Tibial artery (tissue), 4 donors: ENCODE measurements at regions not wholly inside any gene's neighbourhood (a gene's known extent, or its start where the extent isn't known, plus 50 kb on each side); places are given as distances from the start of the nearest gene placed in this dataset.

Experiments used
- DNase-seq, 2 donors: peaks; one replicate each; pipeline ENCODE4 v3.0.0-alpha.2; 2019
- H3K27ac ChIP-seq, 2 donors: fragments of 200-600 bp; sonication (generic) in 1 of 2; 1 replicate in 1 of 2; 2 replicates in 1 of 2; pipeline ENCODE4 v1.5.1; 2018 to 2019; ENCODE audit warnings: mild to moderate bottlenecking in 1 of 2
- H3K27me3 ChIP-seq, 2 donors: fragments of 200-600 bp; sonication (generic) in 1 of 2; one replicate each; pipeline versions ENCODE4 v1.5.1 to v1.6.0; 2016 to 2019
- H3K36me3 ChIP-seq, 3 donors: fragments of 200-600 bp; sonication (generic) in 2 of 3; one replicate each; pipeline ENCODE4 v1.5.1; 2016 to 2019; ENCODE audit warnings: mild to moderate bottlenecking in 2 of 3
- H3K4me1 ChIP-seq, 4 donors: fragments of 200-600 bp; sonication (generic) in 2 of 4; 1 replicate in 3 of 4; 2 replicates in 1 of 4; pipeline ENCODE4 v1.5.1; 2016 to 2019
- H3K4me3 ChIP-seq, 2 donors: fragments of 200-600 bp; sonication (generic) in 1 of 2; 1 replicate in 1 of 2; 2 replicates in 1 of 2; pipeline ENCODE4 v1.5.1; 2018 to 2019; ENCODE audit warnings: mild to moderate bottlenecking in 2 of 2
- H3K9me3 ChIP-seq, 3 donors: fragments of 200-600 bp; sonication (generic) in 1 of 3; one replicate each; pipeline ENCODE4 v1.5.1; 2016 to 2019
- intact Hi-C: fragments of 100-400 bp; cut with DNase I; formaldehyde crosslinking; loops from one replicate; pipeline ENCODE4 v1.15.0; 2023; ENCODE audit warnings: low total_unique reads
- TF ChIP-seq, protein P1 (sequence below), 2 experiments: fragments of 200-600 bp in 1 of 2; fragments of 450-650 bp in 1 of 2; IDR thresholded peaks; one replicate each; pipeline ENCODE4 v1.5.1; 2017 to 2019; ENCODE audit warnings: antibody characterized with exemption in 2 of 2, mild to moderate bottlenecking in 1 of 2, moderate library complexity in 1 of 2

DNA sequence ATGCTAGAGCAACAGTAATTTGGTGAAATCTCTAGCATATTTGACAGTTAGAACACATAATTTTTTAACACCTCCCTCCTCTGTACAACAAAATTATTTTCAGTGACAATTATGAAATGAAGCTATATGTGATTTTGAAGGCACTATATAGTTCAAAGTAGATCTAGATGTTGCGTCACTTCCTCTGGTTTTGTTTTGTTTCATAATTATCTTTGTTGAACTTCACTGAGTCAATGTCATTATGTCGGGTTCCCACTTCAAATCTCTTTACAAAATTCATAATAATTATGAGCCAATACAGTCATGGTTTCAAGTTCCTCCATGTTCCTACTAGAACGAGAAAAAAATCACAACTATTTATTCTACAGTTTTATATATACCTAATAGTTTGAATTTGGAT, 254.8 kb upstream of the PLXNA2 start:
- intact Hi-C loops = no loop called here
- no peaks in the 10 kb centered on the region for H3K27me3 ChIP-seq
- no peak overlapping the region for H3K4me3 ChIP-seq
- no peaks in the 10 kb centered on the region for H3K4me1 ChIP-seq
- H3K36me3 ChIP-seq = no peaks in the 10 kb centered on the region
- TF ChIP-seq, protein P1, sequence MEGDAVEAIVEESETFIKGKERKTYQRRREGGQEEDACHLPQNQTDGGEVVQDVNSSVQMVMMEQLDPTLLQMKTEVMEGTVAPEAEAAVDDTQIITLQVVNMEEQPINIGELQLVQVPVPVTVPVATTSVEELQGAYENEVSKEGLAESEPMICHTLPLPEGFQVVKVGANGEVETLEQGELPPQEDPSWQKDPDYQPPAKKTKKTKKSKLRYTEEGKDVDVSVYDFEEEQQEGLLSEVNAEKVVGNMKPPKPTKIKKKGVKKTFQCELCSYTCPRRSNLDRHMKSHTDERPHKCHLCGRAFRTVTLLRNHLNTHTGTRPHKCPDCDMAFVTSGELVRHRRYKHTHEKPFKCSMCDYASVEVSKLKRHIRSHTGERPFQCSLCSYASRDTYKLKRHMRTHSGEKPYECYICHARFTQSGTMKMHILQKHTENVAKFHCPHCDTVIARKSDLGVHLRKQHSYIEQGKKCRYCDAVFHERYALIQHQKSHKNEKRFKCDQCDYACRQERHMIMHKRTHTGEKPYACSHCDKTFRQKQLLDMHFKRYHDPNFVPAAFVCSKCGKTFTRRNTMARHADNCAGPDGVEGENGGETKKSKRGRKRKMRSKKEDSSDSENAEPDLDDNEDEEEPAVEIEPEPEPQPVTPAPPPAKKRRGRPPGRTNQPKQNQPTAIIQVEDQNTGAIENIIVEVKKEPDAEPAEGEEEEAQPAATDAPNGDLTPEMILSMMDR (IDR thresholded peaks at IDR 0.05) = no peak
- H3K9me3 ChIP-seq = peaks cover 0 to 3% (median 0%) of the 10 kb centered on the region in 3 donors
- DNase-seq = no peak
- H3K27ac ChIP-seq = no peak overlapping the region

- TF ChIP-seq, protein P1 (IDR thresholded peaks at IDR 0.05) = no peak
- DNase-seq = no peak
- H3K9me3 ChIP-seq = peaks cover 0 to 3% (median 0%) of the 10 kb centered on the region in 3 donors
- no peaks in the 10 kb centered on the region for H3K4me1 ChIP-seq
- H3K36me3 ChIP-seq = no peaks in the 10 kb centered on the region
- H3K27ac ChIP-seq = no peak overlapping the region
- intact Hi-C loops = no loop called here
- H3K4me3 ChIP-seq = no peak overlapping the region
- no peaks in the 10 kb centered on the region for H3K27me3 ChIP-seq
These were observed 255.4 kb upstream of the PLXNA2 start for GRCh38 chr1:208499601-208500000.

DNA sequence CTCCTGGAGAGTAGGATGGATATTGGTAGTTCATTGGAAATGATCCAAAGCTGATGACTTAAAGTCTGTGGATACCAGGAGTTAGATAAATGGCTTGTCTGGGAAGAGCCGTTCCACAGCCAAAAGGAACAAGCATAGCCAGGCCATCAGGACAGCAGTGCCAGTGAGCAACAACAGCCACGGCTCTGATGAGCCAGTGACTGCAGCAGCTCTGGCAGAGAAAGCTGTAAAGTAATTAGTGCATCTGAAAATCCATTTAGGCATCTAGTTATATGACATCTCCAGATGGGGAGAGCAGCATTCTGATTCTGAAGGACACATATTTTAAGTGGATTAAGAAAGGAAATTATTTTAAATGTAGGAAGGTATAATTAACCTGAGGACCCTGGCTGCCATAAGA, 256.2 kb upstream of the PLXNA2 start:
- no peak overlapping the region for H3K4me3 ChIP-seq
- no peak overlapping the region for H3K27ac ChIP-seq
- TF ChIP-seq, protein P1 (IDR thresholded peaks at IDR 0.05) = no peak
- DNase-seq = no peak
- intact Hi-C loops = no loop called here
- H3K9me3 ChIP-seq = peaks cover 0 to 3% (median 0%) of the 10 kb centered on the region in 3 donors
- H3K27me3 ChIP-seq = no peaks in the 10 kb centered on the region
- H3K36me3 ChIP-seq = no peaks in the 10 kb centered on the region
- no peaks in the 10 kb centered on the region for H3K4me1 ChIP-seq

DNA sequence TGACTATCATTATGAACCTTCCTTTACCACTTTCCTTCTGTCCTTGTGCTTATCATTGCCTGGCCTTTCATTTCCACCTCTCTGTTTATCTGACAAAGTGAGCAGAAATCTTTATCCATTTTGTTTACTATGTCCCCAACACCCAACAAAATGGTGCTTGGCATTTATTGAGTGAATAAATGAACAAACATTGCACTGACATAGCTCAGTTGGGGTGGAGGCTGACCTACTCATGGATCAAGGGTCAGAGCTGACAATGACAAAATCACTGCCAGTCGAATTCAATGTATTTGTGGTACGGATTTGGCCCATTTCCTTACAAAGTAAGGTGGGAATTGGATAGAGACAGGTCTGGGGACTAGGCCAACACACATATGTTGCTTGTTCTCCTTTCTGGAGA, 257.4 kb upstream of the PLXNA2 start:
- no peak overlapping the region for H3K4me3 ChIP-seq
- no peaks in the 10 kb centered on the region for H3K9me3 ChIP-seq
- H3K27ac ChIP-seq = no peak overlapping the region
- TF ChIP-seq, protein P1 (IDR thresholded peaks at IDR 0.05) = no peak
- DNase-seq = no peak
- intact Hi-C loops = no loop called here
- no peaks in the 10 kb centered on the region for H3K36me3 ChIP-seq
- no peaks in the 10 kb centered on the region for H3K4me1 ChIP-seq
- no peaks in the 10 kb centered on the region for H3K27me3 ChIP-seq

GRCh38 chr1:208503787-208504186, 259.6 kb upstream of the PLXNA2 start:
- H3K27me3 ChIP-seq = no peaks in the 10 kb centered on the region
- no peaks in the 10 kb centered on the region for H3K36me3 ChIP-seq
- H3K9me3 ChIP-seq = no peaks in the 10 kb centered on the region
- no peak for DNase-seq
- no peaks in the 10 kb centered on the region for H3K4me1 ChIP-seq
- H3K4me3 ChIP-seq = no peak overlapping the region
- TF ChIP-seq, protein P1 (IDR thresholded peaks at IDR 0.05) = no peak
- intact Hi-C loops = no loop called here
- no peak overlapping the region for H3K27ac ChIP-seq

DNA sequence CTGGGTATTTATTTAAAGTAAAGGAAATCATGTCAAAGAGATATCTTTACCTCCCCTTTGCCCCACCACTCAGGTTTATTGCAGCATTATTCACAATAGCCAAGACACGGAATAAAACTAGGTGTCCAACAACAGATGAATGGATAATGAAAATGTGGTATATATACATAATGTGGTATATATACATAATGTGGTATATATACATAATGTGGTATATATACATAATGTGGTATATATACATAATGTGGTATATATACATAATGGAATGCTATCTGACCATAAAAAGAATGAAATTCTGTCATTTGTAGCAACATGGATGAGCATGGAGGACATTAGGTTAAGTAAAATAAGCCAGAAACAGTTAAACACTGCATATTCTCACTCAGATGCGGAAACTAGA, 262.6 kb upstream of the PLXNA2 start:
- no peak for DNase-seq
- intact Hi-C loops = no loop called here
- TF ChIP-seq, protein P1 (IDR thresholded peaks at IDR 0.05) = no peak
- Histone ChIP-seq H3K36me3 (no peaks in the 10 kb centered on the region), H3K4me1 (no peaks in the 10 kb centered on the region), H3K9me3 (no peaks in the 10 kb centered on the region), H3K4me3 (no peak overlapping the region), H3K27ac (no peak overlapping the region), H3K27me3 (no peaks in the 10 kb centered on the region)
